ENCODE measurements at regions not wholly inside any gene's neighbourhood (a gene's known extent, or its start where the extent isn't known, plus 50 kb on each side); places are given as distances from the start of the nearest gene placed in this dataset.

DNA sequence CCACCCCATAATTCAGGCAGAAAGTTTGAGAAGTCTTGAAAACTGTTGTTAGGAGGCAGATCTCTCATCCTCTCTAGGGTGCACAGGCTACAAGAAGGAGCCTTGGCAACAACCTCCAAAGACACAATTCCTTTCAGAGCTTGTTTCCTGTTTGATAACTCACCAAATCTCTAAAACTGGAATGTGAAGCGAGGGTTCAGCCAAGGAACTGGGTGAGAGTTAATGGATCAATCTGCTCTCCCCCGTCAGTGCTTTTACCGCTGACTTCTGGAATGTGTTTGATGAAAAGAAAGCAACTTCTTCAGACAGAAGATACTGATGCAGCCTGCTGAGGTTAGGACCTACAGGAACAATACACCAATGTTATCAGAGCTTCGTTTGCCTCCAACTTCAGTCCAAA is 171.8 kb upstream of the BMP2 start:
- no peaks in the 10 kb centered on the region for H3K36me3 Mint-ChIP-seq (ENCODE audit: insufficient read depth, unreplicated experiment)
- H3K4me3 Mint-ChIP-seq (ENCODE audit: unreplicated experiment) = no peak overlapping the region
- ChIA-PET CTCF (interaction anchor here (0.6 to 1.7 kb wide), 9 partner anchors 13 to 690 kb away, joined by 3 to 11 read pairs (median 4); no protein-coding TSS in a partner anchor), POLR2A (interaction anchor here (0.7 to 2.3 kb wide), 3 partner anchors 17 to 473 kb away, joined by 3 to 9 read pairs (median 3); partner anchors contain the start of gene FERMT1)
- H3K27ac Mint-ChIP-seq (ENCODE audit: low read depth, unreplicated experiment) = no peak overlapping the region
- DNase-seq (ENCODE audit: unreplicated experiment) = no peak
- H3K4me1 Mint-ChIP-seq (ENCODE audit: insufficient read depth, unreplicated experiment) = peaks cover 18% of the 10 kb centered on the region
- H3K27me3 Mint-ChIP-seq (ENCODE audit: insufficient read depth, unreplicated experiment) = no peaks in the 10 kb centered on the region
- H3K9me3 Mint-ChIP-seq (ENCODE audit: unreplicated experiment) = no peaks in the 10 kb centered on the region
- intact Hi-C loops (cut with micrococcal nuclease) = no loop called here
- no peak for TF ChIP-seq CTCF (IDR thresholded peaks at IDR 0.05; ENCODE audit: unreplicated experiment)
- no TSS peak for BruUV-seq (replicated peaks)

DNA sequence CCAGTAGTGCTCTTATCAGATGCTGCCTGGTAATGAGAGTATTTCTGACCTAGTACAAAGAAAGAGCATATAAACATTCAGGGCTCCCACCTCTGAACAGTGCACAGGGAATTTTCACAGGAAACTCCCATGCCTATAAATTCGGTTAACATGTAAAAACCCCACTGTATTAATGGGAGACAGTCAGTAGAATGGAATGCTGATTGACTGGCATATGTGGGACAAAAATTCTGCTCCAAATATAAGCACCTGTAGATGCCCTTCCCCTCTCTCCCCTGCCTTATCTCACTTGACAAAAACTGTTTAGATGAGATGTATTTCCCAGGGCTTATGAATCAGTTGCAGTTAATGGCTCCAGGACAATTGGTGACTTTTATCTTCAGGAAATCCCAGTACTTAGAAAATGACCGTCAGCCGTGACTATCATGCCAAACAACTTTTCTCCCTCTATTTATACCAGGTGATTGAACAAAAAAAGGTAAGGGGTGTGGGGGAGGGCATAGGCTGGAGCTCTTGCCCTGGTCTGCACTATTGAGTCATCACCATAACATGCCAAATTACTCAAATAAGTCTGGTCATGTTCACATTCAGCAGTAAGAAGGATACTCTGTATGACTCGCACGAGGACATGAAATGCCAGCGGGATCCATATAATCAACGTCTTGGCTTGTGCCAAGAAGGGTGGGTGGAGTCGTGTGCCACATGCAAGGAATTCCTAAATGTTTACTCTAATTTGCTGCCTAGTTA is 176.4 kb upstream of the BMP2 start:
- DNase-seq (ENCODE audit: unreplicated experiment) = peak; percentile 98
- no TSS peak for BruUV-seq (replicated peaks)
- Mint-ChIP-seq H3K27me3 (ENCODE audit: insufficient read depth, unreplicated experiment) (no peaks in the 10 kb centered on the region), H3K36me3 (ENCODE audit: insufficient read depth, unreplicated experiment) (no peaks in the 10 kb centered on the region), H3K4me1 (ENCODE audit: insufficient read depth, unreplicated experiment) (peaks cover 32% of the 10 kb centered on the region), H3K27ac (ENCODE audit: low read depth, unreplicated experiment) (peak overlapping the region; percentile 95), H3K4me3 (ENCODE audit: unreplicated experiment) (peak overlapping the region; percentile 40), H3K9me3 (ENCODE audit: unreplicated experiment) (no peaks in the 10 kb centered on the region)
- ChIA-PET CTCF (interaction anchor here (0.7 to 4.1 kb wide), 5 partner anchors 9 to 174 kb away, joined by 4 to 32 read pairs (median 6); no protein-coding TSS in a partner anchor), POLR2A (interaction anchor here (0.7 to 2.6 kb wide), 17 partner anchors 8 to 121 kb away, joined by 3 to 19 read pairs (median 4); no protein-coding TSS in a partner anchor)
- no peak for TF ChIP-seq CTCF (IDR thresholded peaks at IDR 0.05; ENCODE audit: unreplicated experiment)
- intact Hi-C loops (cut with micrococcal nuclease) = loop anchor here (2.0 kb wide), 1 partner anchor 46 kb away; no protein-coding TSS in a partner anchor

DNA sequence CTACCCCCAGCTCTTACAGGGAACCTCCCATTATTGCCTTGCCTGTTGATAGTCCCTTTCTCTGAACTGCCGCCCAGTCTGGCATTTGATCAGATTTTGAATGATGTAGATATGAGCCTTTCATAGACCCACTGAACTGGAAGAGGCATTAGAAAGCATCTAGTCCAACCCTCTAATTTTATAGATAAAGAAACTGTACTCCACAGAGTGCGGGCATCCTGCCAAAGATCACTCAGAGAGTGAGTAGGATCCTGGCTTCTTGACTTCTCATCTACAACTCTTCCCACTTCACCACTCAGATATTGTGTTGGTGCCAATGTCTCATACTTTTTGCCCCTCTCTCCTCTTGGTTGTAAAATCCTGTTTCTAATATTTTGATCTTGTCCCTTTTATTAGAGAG is 179.2 kb upstream of the BMP2 start:
- H3K4me3 Mint-ChIP-seq (ENCODE audit: unreplicated experiment) = no peak overlapping the region
- no peak overlapping the region for H3K27ac Mint-ChIP-seq (ENCODE audit: low read depth, unreplicated experiment)
- H3K4me1 Mint-ChIP-seq (ENCODE audit: insufficient read depth, unreplicated experiment) = peaks cover 32% of the 10 kb centered on the region
- no TSS peak for BruUV-seq (replicated peaks)
- POLR2A ChIA-PET = interaction anchor here (1.2 kb wide), 1 partner anchor 37 kb away, joined by 3 read pairs; no protein-coding TSS in a partner anchor
- DNase-seq (ENCODE audit: unreplicated experiment) = peak; percentile 67
- CTCF ChIA-PET = interaction anchor here (0.5 to 2.1 kb wide), 9 partner anchors 16 to 606 kb away, joined by 3 to 13 read pairs (median 5); partner anchors contain the start of gene BMP2
- intact Hi-C loops (cut with micrococcal nuclease) = loop anchor here (10.0 kb wide), 1 partner anchor 507 kb away; no protein-coding TSS in a partner anchor
- no peaks in the 10 kb centered on the region for H3K27me3 Mint-ChIP-seq (ENCODE audit: insufficient read depth, unreplicated experiment)
- H3K36me3 Mint-ChIP-seq (ENCODE audit: insufficient read depth, unreplicated experiment) = no peaks in the 10 kb centered on the region
- H3K9me3 Mint-ChIP-seq (ENCODE audit: unreplicated experiment) = no peaks in the 10 kb centered on the region
- TF ChIP-seq CTCF (IDR thresholded peaks at IDR 0.05; ENCODE audit: unreplicated experiment) = no peak

DNA sequence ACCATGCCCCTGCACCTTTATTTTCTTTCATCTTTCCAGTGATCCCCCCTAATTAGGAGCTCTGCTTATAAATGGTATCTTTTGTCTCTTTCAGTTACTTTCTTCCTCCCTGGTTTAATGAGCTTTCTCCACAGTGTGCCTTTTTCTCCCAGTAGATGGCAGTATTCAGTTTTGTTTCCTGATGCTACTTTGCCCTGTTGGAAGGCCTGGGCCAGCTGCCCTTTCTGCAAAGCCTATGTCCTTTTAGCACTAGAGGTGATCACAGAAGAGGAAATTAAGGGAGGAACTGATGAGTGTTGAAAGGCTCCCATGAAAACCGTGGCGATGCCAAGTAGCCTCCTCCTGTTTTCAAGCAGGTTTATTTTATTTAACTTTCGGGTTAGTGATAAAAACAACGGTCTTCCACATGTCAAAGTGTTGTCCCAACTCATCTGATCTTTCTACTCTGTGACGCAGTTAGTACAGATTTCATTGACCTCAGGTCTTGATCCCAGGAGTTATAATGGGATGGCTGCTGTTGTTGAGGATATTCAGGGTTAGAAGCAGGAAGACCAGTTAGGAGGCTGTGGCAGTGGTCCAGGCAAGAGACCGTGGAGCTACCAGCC is 184.2 kb upstream of the BMP2 start:
- Mint-ChIP-seq H3K4me1 (ENCODE audit: insufficient read depth, unreplicated experiment) (peaks cover 23% of the 10 kb centered on the region), H3K27me3 (ENCODE audit: insufficient read depth, unreplicated experiment) (no peaks in the 10 kb centered on the region), H3K9me3 (ENCODE audit: unreplicated experiment) (no peaks in the 10 kb centered on the region), H3K36me3 (ENCODE audit: insufficient read depth, unreplicated experiment) (no peaks in the 10 kb centered on the region), H3K4me3 (ENCODE audit: unreplicated experiment) (no peak overlapping the region), H3K27ac (ENCODE audit: low read depth, unreplicated experiment) (no peak overlapping the region)
- peak; percentile 66 for TF ChIP-seq CTCF (IDR thresholded peaks at IDR 0.05; ENCODE audit: unreplicated experiment)
- intact Hi-C loops (cut with micrococcal nuclease) = loop anchor here (1.0 to 10.0 kb wide), 7 partner anchors 53 to 704 kb away; no protein-coding TSS in a partner anchor
- ChIA-PET POLR2A (interaction anchor here (0.6 to 2.0 kb wide), 12 partner anchors 9 to 595 kb away, joined by 3 to 11 read pairs (median 3); no protein-coding TSS in a partner anchor), CTCF (interaction anchor here (0.5 to 4.2 kb wide), 70 partner anchors 8 to 1192 kb away, joined by 3 to 35 read pairs (median 4); partner anchors contain the start of gene BMP2)
- BruUV-seq (replicated peaks) = no TSS peak
- peak; percentile 78 for DNase-seq (ENCODE audit: unreplicated experiment)
